ENCODE measurements at regions not wholly inside any gene's neighbourhood (a gene's known extent, or its start where the extent isn't known, plus 50 kb on each side); places are given as distances from the start of the nearest gene placed in this dataset.
"Not testable (repeated sequence)": the region's sequence is repeated elsewhere in the genome, so short reads cannot be mapped to it uniquely, and the experiment has no call there.

- no peaks in the 10 kb centered on the region for H3K4me1 Mint-ChIP-seq
- DNase-seq = no peak
- H3K27ac Mint-ChIP-seq = no peak overlapping the region
- H3K27me3 Mint-ChIP-seq = peaks cover 0 to 4% (median 4%) of the 10 kb centered on the region in 3 donors
- peaks cover 0 to 15% (median 6%) of the 10 kb centered on the region in 7 donors for H3K9me3 Mint-ChIP-seq
- H3K36me3 Mint-ChIP-seq = no peaks in the 10 kb centered on the region
- no peak for ATAC-seq (ENCODE audit: low read depth in 2 of 2)
- no peak overlapping the region for H3K4me3 Mint-ChIP-seq
These were observed 304.2 kb downstream of the CYRIA start for GRCh38 chr2:16361261-16361995.

GRCh38 chr2:16359961-16360360 lies 305.7 kb downstream of the CYRIA start:
- ATAC-seq (ENCODE audit: low read depth in 2 of 2) (no peak), DNase-seq (no peak)
- H3K4me1 Mint-ChIP-seq = no peaks in the 10 kb centered on the region
- no peak overlapping the region for H3K4me3 Mint-ChIP-seq
- H3K27ac Mint-ChIP-seq = no peak overlapping the region
- H3K27me3 Mint-ChIP-seq = peaks cover 0 to 4% (median 4%) of the 10 kb centered on the region in 3 donors
- no peaks in the 10 kb centered on the region for H3K36me3 Mint-ChIP-seq
- peaks cover 0 to 18% (median 6%) of the 10 kb centered on the region in 7 donors for H3K9me3 Mint-ChIP-seq

GRCh38 chr2:16357188-16357587 lies 308.4 kb downstream of the CYRIA start:
- Mint-ChIP-seq H3K4me1 (no peaks in the 10 kb centered on the region), H3K4me3 (no peak overlapping the region), H3K27ac (no peak overlapping the region), H3K36me3 (no peaks in the 10 kb centered on the region), H3K27me3 (no peaks in the 10 kb centered on the region), H3K9me3 (peaks cover 0 to 26% (median 10%) of the 10 kb centered on the region in 7 donors)
- ATAC-seq (ENCODE audit: low read depth in 2 of 2) (no peak), DNase-seq (no peak)

- Mint-ChIP-seq H3K4me1 (no peaks in the 10 kb centered on the region), H3K36me3 (no peaks in the 10 kb centered on the region), H3K27me3 (no peaks in the 10 kb centered on the region), H3K27ac (no peak overlapping the region), H3K9me3 (peaks cover 6 to 27% (median 19%) of the 10 kb centered on the region in 7 donors), H3K4me3 (no peak overlapping the region)
- DNase-seq (no peak), ATAC-seq (ENCODE audit: low read depth in 2 of 2) (no peak)
These were observed 314.1 kb downstream of the CYRIA start for GRCh38 chr2:16351541-16351940.

- H3K4me1 Mint-ChIP-seq = no peaks in the 10 kb centered on the region
- no peaks in the 10 kb centered on the region for H3K27me3 Mint-ChIP-seq
- ATAC-seq (ENCODE audit: low read depth in 2 of 2) = no peak
- H3K9me3 Mint-ChIP-seq = peaks cover 5 to 27% (median 21%) of the 10 kb centered on the region in 7 donors
- no peak overlapping the region for H3K27ac Mint-ChIP-seq
- H3K36me3 Mint-ChIP-seq = no peaks in the 10 kb centered on the region
- DNase-seq = no peak
- no peak overlapping the region for H3K4me3 Mint-ChIP-seq
These were observed 314.5 kb downstream of the CYRIA start for GRCh38 chr2:16351137-16351536.

- Mint-ChIP-seq H3K4me3 (no peak overlapping the region), H3K9me3 (peaks cover 3 to 27% (median 21%) of the 10 kb centered on the region in 7 donors), H3K36me3 (no peaks in the 10 kb centered on the region), H3K4me1 (no peaks in the 10 kb centered on the region), H3K27me3 (no peaks in the 10 kb centered on the region), H3K27ac (no peak overlapping the region)
- no peak for DNase-seq
- no peak for ATAC-seq (ENCODE audit: low read depth in 2 of 2)
These were observed 315.4 kb downstream of the CYRIA start for GRCh38 chr2:16350211-16350610.

GRCh38 chr2:16349811-16350210 lies 315.8 kb downstream of the CYRIA start:
- no peak overlapping the region for H3K27ac Mint-ChIP-seq
- no peak for DNase-seq
- no peak overlapping the region for H3K4me3 Mint-ChIP-seq

GRCh38 chr2:16348821-16349515 lies 316.7 kb downstream of the CYRIA start:
- DNase-seq (no peak), ATAC-seq (ENCODE audit: low read depth in 2 of 2) (no peak)
- Mint-ChIP-seq H3K4me1 (no peaks in the 10 kb centered on the region), H3K36me3 (no peaks in the 10 kb centered on the region), H3K4me3 (no peak overlapping the region), H3K9me3 (peaks cover 8 to 26% (median 17%) of the 10 kb centered on the region in 7 donors), H3K27ac (no peak overlapping the region), H3K27me3 (no peaks in the 10 kb centered on the region)

More at GRCh38 chr2:16349811-16350210, 315.8 kb downstream of the CYRIA start:
- Mint-ChIP-seq H3K4me1 (no peaks in the 10 kb centered on the region), H3K9me3 (peaks cover 3 to 27% (median 21%) of the 10 kb centered on the region in 7 donors), H3K27me3 (no peaks in the 10 kb centered on the region), H3K36me3 (no peaks in the 10 kb centered on the region)
- no peak for ATAC-seq (ENCODE audit: low read depth in 2 of 2)

GRCh38 chr2:16346671-16347070 lies 319.0 kb downstream of the CYRIA start:
- no peaks in the 10 kb centered on the region for H3K27me3 Mint-ChIP-seq
- no peaks in the 10 kb centered on the region for H3K36me3 Mint-ChIP-seq
- H3K4me3 Mint-ChIP-seq = no peak overlapping the region
- H3K9me3 Mint-ChIP-seq = peaks cover 7 to 14% (median 11%) of the 10 kb centered on the region in 7 donors
- ATAC-seq (ENCODE audit: low read depth in 2 of 2) (no peak), DNase-seq (no peak)
- no peaks in the 10 kb centered on the region for H3K4me1 Mint-ChIP-seq
- no peak overlapping the region for H3K27ac Mint-ChIP-seq

- not testable (repeated sequence) for ATAC-seq (ENCODE audit: low read depth in 2 of 2); H3K4me1 Mint-ChIP-seq
These were observed 320.4 kb downstream of the CYRIA start for GRCh38 chr2:16345231-16345630.

GRCh38 chr2:16339206-16339605 lies 326.4 kb downstream of the CYRIA start:
- Mint-ChIP-seq H3K36me3 (peaks cover 0 to 3% of the 10 kb centered on the region in 2 donors), H3K4me3 (no peak overlapping the region), H3K27ac (no peak overlapping the region), H3K9me3 (peaks cover 9 to 29% (median 19%) of the 10 kb centered on the region in 7 donors), H3K27me3 (no peaks in the 10 kb centered on the region), H3K4me1 (no peaks in the 10 kb centered on the region)
- no peak for ATAC-seq (ENCODE audit: low read depth in 2 of 2)
- DNase-seq = no peak

More at GRCh38 chr2:16345231-16345630, 320.4 kb downstream of the CYRIA start:
- not testable (repeated sequence) for DNase-seq, H3K27ac Mint-ChIP-seq, H3K36me3 Mint-ChIP-seq, H3K4me3 Mint-ChIP-seq, H3K27me3 Mint-ChIP-seq
- peaks cover 1 to 12% (median 3%) of the 10 kb centered on the region in 7 donors for H3K9me3 Mint-ChIP-seq

GRCh38 chr2:16338026-16338425 lies 327.6 kb downstream of the CYRIA start:
- no peak overlapping the region for H3K27ac Mint-ChIP-seq

GRCh38 chr2:16336916-16337315 lies 328.7 kb downstream of the CYRIA start:
- no peaks in the 10 kb centered on the region for H3K4me1 Mint-ChIP-seq
- H3K4me3 Mint-ChIP-seq = no peak overlapping the region
- H3K27ac Mint-ChIP-seq = no peak overlapping the region
- DNase-seq = no peak
- peaks cover 9 to 29% (median 16%) of the 10 kb centered on the region in 7 donors for H3K9me3 Mint-ChIP-seq
- peaks cover 0 to 3% of the 10 kb centered on the region in 2 donors for H3K36me3 Mint-ChIP-seq
- H3K27me3 Mint-ChIP-seq = no peaks in the 10 kb centered on the region
- ATAC-seq (ENCODE audit: low read depth in 2 of 2) = no peak

More at GRCh38 chr2:16338026-16338425, 327.6 kb downstream of the CYRIA start:
- Mint-ChIP-seq H3K27me3 (no peaks in the 10 kb centered on the region), H3K9me3 (peaks cover 9 to 29% (median 18%) of the 10 kb centered on the region in 7 donors), H3K36me3 (peaks cover 0 to 3% of the 10 kb centered on the region in 2 donors), H3K4me3 (no peak overlapping the region), H3K4me1 (no peaks in the 10 kb centered on the region)
- DNase-seq (no peak), ATAC-seq (ENCODE audit: low read depth in 2 of 2) (no peak)

GRCh38 chr2:16336491-16336890 lies 329.1 kb downstream of the CYRIA start:
- no peaks in the 10 kb centered on the region for H3K27me3 Mint-ChIP-seq
- ATAC-seq (ENCODE audit: low read depth in 2 of 2) (no peak), DNase-seq (no peak)
- no peak overlapping the region for H3K4me3 Mint-ChIP-seq
- H3K4me1 Mint-ChIP-seq = no peaks in the 10 kb centered on the region
- no peak overlapping the region for H3K27ac Mint-ChIP-seq
- H3K36me3 Mint-ChIP-seq = peaks cover 0 to 3% of the 10 kb centered on the region in 2 donors
- H3K9me3 Mint-ChIP-seq = peaks cover 8 to 29% (median 16%) of the 10 kb centered on the region in 7 donors
